Globus pallidus (tissue), 1 donor: ENCODE measurements at regions not wholly inside any gene's neighbourhood (a gene's known extent, or its start where the extent isn't known, plus 50 kb on each side); places are given as distances from the start of the nearest gene placed in this dataset.
"Not testable (repeated sequence)": the region's sequence is repeated elsewhere in the genome, so short reads cannot be mapped to it uniquely, and the experiment has no call there.

Experiments
- DNase-seq: peaks from one replicate; pipeline ENCODE4 v3.0.0-alpha.2; 2015; ENCODE audit warnings: low spot score

- DNase-seq = no peak
Observed at GRCh38 chr16:13708347-13709120, 211.4 kb upstream of the ERCC4 start.

GRCh38 chr16:13718748-13719147, 201.2 kb upstream of the ERCC4 start:
- DNase-seq = no peak

GRCh38 chr16:13727943-13728342, 192.0 kb upstream of the ERCC4 start:
- DNase-seq = no peak

- no peak for DNase-seq
Observed at GRCh38 chr16:13733561-13733960, 186.4 kb upstream of the ERCC4 start.

- DNase-seq = not testable (repeated sequence)
Observed at GRCh38 chr16:13739621-13740373, 180.2 kb upstream of the ERCC4 start.

GRCh38 chr16:13742928-13743327, 177.0 kb upstream of the ERCC4 start:
- DNase-seq = no peak

GRCh38 chr16:13743571-13743970, 176.4 kb upstream of the ERCC4 start:
- DNase-seq = no peak

GRCh38 chr16:13756411-13757140, 163.4 kb upstream of the ERCC4 start:
- peak; percentile 3 for DNase-seq

GRCh38 chr16:13766334-13766733, 153.6 kb upstream of the ERCC4 start:
- no peak for DNase-seq

- DNase-seq = no peak
Observed at GRCh38 chr16:13767215-13767614, 152.7 kb upstream of the ERCC4 start.

- no peak for DNase-seq
Observed at GRCh38 chr16:13768471-13768870, 151.5 kb upstream of the ERCC4 start.

- DNase-seq = no peak
Observed at GRCh38 chr16:13770436-13770835, 149.5 kb upstream of the ERCC4 start.

GRCh38 chr16:13772782-13773181, 147.2 kb upstream of the ERCC4 start:
- DNase-seq = no peak

GRCh38 chr16:13779676-13780075, 140.3 kb upstream of the ERCC4 start:
- DNase-seq = no peak

GRCh38 chr16:13780406-13781168, 139.4 kb upstream of the ERCC4 start:
- DNase-seq = no peak

GRCh38 chr16:13781169-13781564, 138.8 kb upstream of the ERCC4 start:
- no peak for DNase-seq

GRCh38 chr16:13781575-13782338, 138.2 kb upstream of the ERCC4 start:
- peak; percentile 2 for DNase-seq

- DNase-seq = no peak
Observed at GRCh38 chr16:13791095-13791494, 128.9 kb upstream of the ERCC4 start.

GRCh38 chr16:13793841-13794409, 126.0 kb upstream of the ERCC4 start:
- DNase-seq = peak; percentile 37

GRCh38 chr16:13795131-13795530, 124.8 kb upstream of the ERCC4 start:
- no peak for DNase-seq

GRCh38 chr16:13797718-13798117, 122.2 kb upstream of the ERCC4 start:
- no peak for DNase-seq
